Upper lobe of right lung (tissue), 1 donor: ENCODE measurements at regions not wholly inside any gene's neighbourhood (a gene's known extent, or its start where the extent isn't known, plus 50 kb on each side); places are given as distances from the start of the nearest gene placed in this dataset.
A peak's percentile ranks its signal among the peaks of the same experiment; 100 is the strongest.
"Not testable (repeated sequence)": the region's sequence is repeated elsewhere in the genome, so short reads cannot be mapped to it uniquely, and the experiment has no call there.

Experiments used
- ATAC-seq: fragments of 200-7000 bp; cut with Tn5 transposase; one replicate; pipeline ENCODE4 v1.9.1; 2020; ENCODE audit warnings: mild to moderate bottlenecking, moderate library complexity
- DNase-seq: peaks from one replicate; pipeline ENCODE4 v3.0.0-alpha.2; 2020
- H3K27ac ChIP-seq: fragments of 200-600 bp; one replicate; pipeline ENCODE4 v1.8.0; 2022
- H3K27me3 ChIP-seq: fragments of 200-600 bp; one replicate; pipeline ENCODE4 v1.8.0; 2022; ENCODE audit warnings: mild to moderate bottlenecking
- H3K36me3 ChIP-seq: fragments of 200-600 bp; one replicate; pipeline ENCODE4 v1.8.0; 2022
- H3K4me1 ChIP-seq: fragments of 200-600 bp; one replicate; pipeline ENCODE4 v1.8.0; 2022
- H3K4me3 ChIP-seq: fragments of 200-600 bp; one replicate; pipeline ENCODE4 v1.8.0; 2022; ENCODE audit warnings: mild to moderate bottlenecking
- H3K9me3 ChIP-seq: fragments of 200-600 bp; one replicate; pipeline ENCODE4 v1.8.0; 2022
- CTCF ChIP-seq: fragments of 200-600 bp; IDR thresholded peaks from one replicate; pipeline ENCODE4 v1.8.0; 2022; ENCODE audit warnings: antibody characterized with exemption
- intact Hi-C: fragments of 100-400 bp; cut with DNase I; formaldehyde crosslinking; loops from one replicate; pipeline ENCODE4 v1.11.0; 2022
- donor health status: DM: no; HTN: yes; CAD: no; lungs with severe emphysema.

- intact Hi-C loops = no loop called here
- H3K4me1 ChIP-seq = no peaks in the 10 kb centered on the region
- no peaks in the 10 kb centered on the region for H3K27me3 ChIP-seq
- no peak for ATAC-seq
- no peak overlapping the region for H3K27ac ChIP-seq
- DNase-seq = no peak
- no peak overlapping the region for H3K4me3 ChIP-seq
- no peaks in the 10 kb centered on the region for H3K9me3 ChIP-seq
- TF ChIP-seq CTCF = no peak
- H3K36me3 ChIP-seq = no peaks in the 10 kb centered on the region
Measured at GRCh38 chr1:87435484-87435883, 106.8 kb downstream of the LMO4 start.

- not testable (repeated sequence) for H3K27ac ChIP-seq
Measured at GRCh38 chr1:87436115-87436514, 107.4 kb downstream of the LMO4 start.

GRCh38 chr1:87436534-87436933 lies 107.9 kb downstream of the LMO4 start:
- no peak overlapping the region for H3K4me3 ChIP-seq
- ATAC-seq (no peak), DNase-seq (no peak)
- no peaks in the 10 kb centered on the region for H3K27me3 ChIP-seq
- H3K9me3 ChIP-seq = no peaks in the 10 kb centered on the region
- intact Hi-C loops = no loop called here
- TF ChIP-seq CTCF = no peak
- H3K4me1 ChIP-seq = no peaks in the 10 kb centered on the region
- H3K27ac ChIP-seq = no peak overlapping the region
- no peaks in the 10 kb centered on the region for H3K36me3 ChIP-seq

More at GRCh38 chr1:87436115-87436514, 107.4 kb downstream of the LMO4 start:
- DNase-seq, ATAC-seq, H3K4me3 ChIP-seq, H3K36me3 ChIP-seq, H3K27me3 ChIP-seq, intact Hi-C loops, H3K4me1 ChIP-seq, H3K9me3 ChIP-seq: not testable (repeated sequence)

GRCh38 chr1:87437663-87438295 lies 109.1 kb downstream of the LMO4 start:
- intact Hi-C loops = no loop called here
- TF ChIP-seq CTCF = no peak
- ATAC-seq = no peak

GRCh38 chr1:87439821-87440220 lies 111.1 kb downstream of the LMO4 start:
- intact Hi-C loops = no loop called here
- Histone ChIP-seq H3K36me3 (no peaks in the 10 kb centered on the region), H3K27me3 (no peaks in the 10 kb centered on the region), H3K9me3 (no peaks in the 10 kb centered on the region), H3K4me1 (no peaks in the 10 kb centered on the region), H3K4me3 (no peak overlapping the region), H3K27ac (no peak overlapping the region)
- no peak for ATAC-seq
- no peak for DNase-seq
- TF ChIP-seq CTCF = no peak

More at GRCh38 chr1:87437663-87438295, 109.1 kb downstream of the LMO4 start:
- no peaks in the 10 kb centered on the region for H3K9me3 ChIP-seq
- H3K4me3 ChIP-seq = no peak overlapping the region
- H3K27me3 ChIP-seq = no peaks in the 10 kb centered on the region
- H3K27ac ChIP-seq = no peak overlapping the region
- no peaks in the 10 kb centered on the region for H3K36me3 ChIP-seq
- no peaks in the 10 kb centered on the region for H3K4me1 ChIP-seq
- DNase-seq = no peak

- no peak overlapping the region for H3K4me3 ChIP-seq
- DNase-seq (no peak), ATAC-seq (peak; percentile 81)
- H3K36me3 ChIP-seq = no peaks in the 10 kb centered on the region
- intact Hi-C loops = no loop called here
- TF ChIP-seq CTCF = no peak
- H3K27ac ChIP-seq = no peak overlapping the region
- H3K4me1 ChIP-seq = no peaks in the 10 kb centered on the region
- H3K9me3 ChIP-seq = no peaks in the 10 kb centered on the region
- no peaks in the 10 kb centered on the region for H3K27me3 ChIP-seq
Measured at GRCh38 chr1:87449348-87449963, 120.8 kb downstream of the LMO4 start.
